Stimulated activated CD4-positive, alpha-beta T cell treated with anti-CD3 and anti-CD28 coated beads, Interleukin-15, amount 100 ng/mL, for 48 hours (primary cell): ENCODE measurements at regions not wholly inside any gene's neighbourhood (a gene's known extent, or its start where the extent isn't known, plus 50 kb on each side); places are given as distances from the start of the nearest gene placed in this dataset.

ENCODE experiments used
- DNase-seq, 2 donors: peaks; one replicate each; pipeline ENCODE4 v3.0.0-alpha.2; 2020; ENCODE audit warnings: low read depth in 2 of 2

GRCh38 chr18:34592961-34593382, 117.1 kb upstream of the DTNA start:
- DNase-seq: no peak

DNA sequence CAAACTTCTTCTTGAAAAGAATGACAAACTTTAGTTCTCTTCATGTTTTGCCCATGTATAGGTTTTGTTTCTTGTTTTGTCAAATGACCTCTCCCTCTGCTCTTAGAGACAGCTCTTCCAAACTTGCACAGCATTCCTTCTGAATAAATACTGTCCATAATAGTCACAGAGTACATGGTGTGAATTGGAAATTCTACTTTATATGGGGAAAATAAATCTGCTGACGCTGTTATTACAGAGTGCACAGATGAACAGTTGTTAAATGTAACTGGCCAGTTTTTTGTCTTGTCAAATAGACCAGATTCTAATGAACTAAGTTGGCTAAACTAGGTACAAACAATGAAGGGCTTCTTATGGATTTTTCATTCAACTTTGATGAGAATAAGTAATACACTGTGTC, 115.8 kb upstream of the DTNA start:
- DNase-seq: no peak

DNA sequence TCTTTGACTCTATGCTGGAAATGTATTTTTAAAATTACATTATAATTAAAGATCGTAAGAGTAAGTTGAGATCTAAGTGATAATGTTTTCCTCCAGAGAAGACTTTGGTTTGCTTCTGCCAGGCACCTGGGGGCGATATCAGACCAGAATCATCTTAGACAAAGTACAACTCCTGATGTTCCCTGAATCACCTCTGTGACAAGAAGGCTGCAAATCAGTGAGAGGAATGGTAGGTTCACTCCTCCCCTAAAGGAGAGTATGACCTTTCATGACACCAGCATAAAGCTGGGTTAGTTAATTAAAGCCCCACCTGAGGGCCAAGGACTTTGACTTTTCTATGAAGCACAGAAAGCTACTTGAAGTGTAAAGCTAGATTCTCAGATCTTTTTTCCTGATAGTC, 114.4 kb upstream of the DTNA start:
- no peak for DNase-seq

DNA sequence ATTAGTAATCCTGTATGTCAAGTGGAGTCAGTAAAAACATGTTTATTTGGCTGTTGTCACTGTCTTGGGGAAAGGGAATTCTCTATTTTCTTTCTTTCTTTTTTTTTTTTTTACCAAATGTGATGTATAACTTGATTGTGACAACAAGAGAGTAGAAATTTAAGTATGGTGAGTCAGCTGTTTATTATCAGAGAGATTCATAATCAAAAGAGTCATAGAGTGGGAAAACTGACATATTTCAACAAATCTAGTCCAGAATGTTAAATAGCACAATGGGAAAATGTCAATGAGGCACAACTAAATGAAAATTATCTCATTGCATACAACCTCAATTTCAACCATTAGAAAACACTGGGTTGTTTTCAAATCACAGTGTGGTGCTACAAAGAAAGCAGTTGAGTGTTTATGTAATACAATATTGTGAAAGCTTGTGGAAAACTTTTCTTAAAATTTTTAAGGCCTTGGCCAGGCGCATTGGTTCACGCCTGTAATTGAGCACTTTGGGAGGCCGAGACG, 111.9 kb upstream of the DTNA start:
- no peak for DNase-seq

- DNase-seq: no peak
Observed at GRCh38 chr18:34600158-34600557, 109.9 kb upstream of the DTNA start.

DNA sequence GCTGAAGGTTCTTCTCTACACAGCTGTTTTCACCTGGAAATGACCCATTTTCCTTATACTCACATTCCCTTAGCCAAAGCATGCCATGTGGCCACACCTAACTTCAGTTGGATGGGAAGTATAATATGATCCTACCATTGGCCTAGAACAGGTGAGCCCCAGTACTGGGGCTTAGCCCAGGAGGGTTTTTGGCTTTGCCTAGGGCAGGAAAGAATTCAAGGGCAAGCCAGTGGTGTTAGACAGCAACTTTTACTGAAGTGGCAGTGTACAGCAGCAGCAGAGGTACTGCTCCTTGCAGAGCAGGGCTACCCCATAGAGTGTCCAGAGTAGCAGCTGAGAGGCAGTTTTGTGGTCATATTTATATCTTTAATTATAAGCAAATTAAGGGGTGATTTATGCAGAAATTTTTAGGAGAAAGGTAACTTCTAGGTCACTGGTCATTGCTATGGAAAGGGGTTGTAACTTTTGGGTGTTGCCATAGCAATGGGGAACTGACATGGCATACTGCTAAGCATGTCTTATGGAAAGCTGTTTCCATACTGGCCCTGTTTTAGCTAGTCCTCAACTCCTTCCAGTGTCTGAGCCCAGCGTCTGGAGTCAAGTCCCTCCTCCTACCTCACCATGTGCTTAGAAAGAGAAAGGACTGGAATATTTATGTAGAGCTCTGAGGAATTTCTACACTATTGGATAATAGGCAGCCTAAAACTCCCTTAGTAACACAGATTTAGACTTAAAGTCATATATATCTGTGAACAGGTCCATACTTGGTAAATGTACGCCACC, 109.0 kb upstream of the DTNA start:
- DNase-seq: no peak

GRCh38 chr18:34604591-34604990, 105.5 kb upstream of the DTNA start:
- no peak for DNase-seq

GRCh38 chr18:34606851-34607250, 103.2 kb upstream of the DTNA start:
- DNase-seq: no peak

- no peak for DNase-seq
Observed at GRCh38 chr18:34608064-34608463, 102.0 kb upstream of the DTNA start.

- DNase-seq: no peak
Observed at GRCh38 chr18:34609986-34610648, 100.0 kb upstream of the DTNA start.

- no peak for DNase-seq
Observed at GRCh38 chr18:34611904-34612303, 98.2 kb upstream of the DTNA start.

- no peak for DNase-seq
Observed at GRCh38 chr18:34620258-34620861, 89.7 kb upstream of the DTNA start.

- no peak for DNase-seq
Observed at GRCh38 chr18:34623557-34623956, 86.5 kb upstream of the DTNA start.

DNA sequence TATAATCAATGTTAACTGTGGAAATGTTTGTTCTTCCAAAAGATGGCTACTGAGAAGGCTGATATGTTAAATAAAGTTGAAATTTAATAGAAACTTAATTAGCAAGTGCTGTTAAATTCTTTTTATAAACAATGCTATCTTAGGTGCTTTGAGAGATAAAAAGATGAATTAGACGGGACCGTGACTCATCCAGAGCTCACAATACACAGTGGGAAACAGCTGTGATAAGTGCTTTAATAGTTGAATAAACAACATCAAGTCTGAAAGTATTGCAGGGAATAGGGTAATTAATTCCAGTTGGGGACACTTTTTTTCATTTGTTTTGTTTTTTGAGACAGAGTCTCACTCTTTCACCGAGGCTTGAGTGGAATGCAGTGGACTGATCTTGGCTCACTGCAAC, 85.5 kb upstream of the DTNA start:
- DNase-seq: no peak

GRCh38 chr18:34626404-34627136, 83.5 kb upstream of the DTNA start:
- no peak for DNase-seq

- DNase-seq: no peak
Observed at GRCh38 chr18:34627137-34627920, 82.8 kb upstream of the DTNA start.

- no peak for DNase-seq
Observed at GRCh38 chr18:34631093-34631966, 78.8 kb upstream of the DTNA start.

DNA sequence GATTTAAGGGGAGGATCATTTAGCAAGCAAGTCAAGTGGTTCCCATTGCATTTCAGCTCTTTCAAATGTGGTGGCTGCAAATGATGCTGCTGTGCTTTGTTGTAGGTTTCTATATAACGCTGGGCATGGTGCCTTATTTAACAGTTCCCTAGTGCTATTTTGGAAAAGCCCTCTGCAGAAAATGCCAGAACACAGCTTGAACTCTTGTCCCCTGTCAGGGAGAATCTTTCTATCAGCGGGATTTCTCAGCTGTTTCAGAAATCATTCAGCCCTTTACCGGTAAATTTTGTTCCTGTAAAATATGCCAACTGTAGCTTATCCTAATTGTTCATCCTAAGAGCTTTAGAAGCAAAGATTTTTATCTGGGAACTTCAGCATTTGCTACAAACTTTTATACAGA, 77.8 kb upstream of the DTNA start:
- DNase-seq: no peak

- DNase-seq: no peak
Observed at GRCh38 chr18:34633368-34633767, 76.7 kb upstream of the DTNA start.

DNA sequence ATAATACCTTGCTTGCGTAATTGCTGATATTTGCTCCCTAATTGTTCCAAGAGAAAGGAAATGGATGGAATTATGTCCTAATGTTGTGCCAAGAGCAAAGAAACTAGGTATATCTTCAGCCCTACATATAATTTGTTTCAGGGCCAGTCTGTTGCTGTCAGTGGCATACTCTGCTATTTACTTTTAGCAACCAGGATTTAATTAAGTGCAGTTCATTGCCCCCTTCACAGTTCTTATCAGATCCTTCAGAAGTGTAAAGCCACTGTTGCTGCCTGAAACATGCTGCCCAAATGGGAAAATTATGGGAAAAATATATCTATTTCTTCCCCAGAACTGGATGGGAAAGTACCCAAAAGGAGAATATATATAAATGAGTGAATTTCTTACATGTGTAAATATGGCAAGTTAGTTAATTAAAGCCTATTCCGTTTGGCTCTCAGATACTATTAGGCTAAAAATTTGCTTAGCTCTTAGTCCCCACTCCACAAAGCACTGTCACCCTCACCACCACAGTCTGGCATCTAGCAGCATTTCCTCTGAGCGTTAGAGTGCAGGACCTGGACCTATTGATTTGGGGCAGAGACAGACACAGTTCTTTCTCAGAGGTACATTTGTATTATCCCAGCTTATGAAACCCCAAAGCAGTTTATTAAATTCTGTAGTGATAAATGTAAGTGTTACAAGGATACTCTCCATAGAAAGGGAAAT, 72.8 kb upstream of the DTNA start:
- DNase-seq: no peak
